ENCODE measurements at regions not wholly inside any gene's neighbourhood (a gene's known extent, or its start where the extent isn't known, plus 50 kb on each side); places are given as distances from the start of the nearest gene placed in this dataset.

- peak; percentile 53 for DNase-seq (ENCODE audit: low read depth, low spot score)
- no peak overlapping the region for H3K4me3 ChIP-seq (ENCODE audit: low read depth, low read length)
- TF ChIP-seq, protein P1, sequence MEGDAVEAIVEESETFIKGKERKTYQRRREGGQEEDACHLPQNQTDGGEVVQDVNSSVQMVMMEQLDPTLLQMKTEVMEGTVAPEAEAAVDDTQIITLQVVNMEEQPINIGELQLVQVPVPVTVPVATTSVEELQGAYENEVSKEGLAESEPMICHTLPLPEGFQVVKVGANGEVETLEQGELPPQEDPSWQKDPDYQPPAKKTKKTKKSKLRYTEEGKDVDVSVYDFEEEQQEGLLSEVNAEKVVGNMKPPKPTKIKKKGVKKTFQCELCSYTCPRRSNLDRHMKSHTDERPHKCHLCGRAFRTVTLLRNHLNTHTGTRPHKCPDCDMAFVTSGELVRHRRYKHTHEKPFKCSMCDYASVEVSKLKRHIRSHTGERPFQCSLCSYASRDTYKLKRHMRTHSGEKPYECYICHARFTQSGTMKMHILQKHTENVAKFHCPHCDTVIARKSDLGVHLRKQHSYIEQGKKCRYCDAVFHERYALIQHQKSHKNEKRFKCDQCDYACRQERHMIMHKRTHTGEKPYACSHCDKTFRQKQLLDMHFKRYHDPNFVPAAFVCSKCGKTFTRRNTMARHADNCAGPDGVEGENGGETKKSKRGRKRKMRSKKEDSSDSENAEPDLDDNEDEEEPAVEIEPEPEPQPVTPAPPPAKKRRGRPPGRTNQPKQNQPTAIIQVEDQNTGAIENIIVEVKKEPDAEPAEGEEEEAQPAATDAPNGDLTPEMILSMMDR (IDR thresholded peaks at IDR 0.05; ENCODE audit: low read depth, low read length): no peak
- in situ Hi-C loops (cut with HindIII; ENCODE audit: low sequenced_read_pairs): no loop called here
Observed at GRCh38 chr4:186931519-186931918, 207.9 kb upstream of the FAT1 start.

DNA sequence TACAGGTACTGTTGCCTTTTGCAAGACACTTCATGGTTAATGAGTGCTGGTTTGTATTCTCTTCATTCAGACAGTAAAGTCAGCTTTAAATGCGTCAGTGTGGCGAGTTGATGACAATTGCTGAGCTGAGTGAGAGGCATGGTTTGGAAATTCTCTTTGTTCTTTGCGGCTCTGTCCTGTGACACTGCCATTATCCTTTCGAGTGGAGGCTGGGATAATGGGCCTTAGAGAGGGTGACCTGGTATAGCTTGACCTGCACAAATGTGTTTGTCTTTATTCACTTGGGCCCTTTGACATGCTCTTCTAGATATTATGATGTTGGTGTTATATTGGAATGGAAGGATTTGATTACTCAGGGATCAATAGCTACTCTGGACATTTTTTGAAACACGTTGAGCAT, 208.5 kb upstream of the FAT1 start:
- TF ChIP-seq, protein P1 (IDR thresholded peaks at IDR 0.05; ENCODE audit: low read depth, low read length): no peak
- in situ Hi-C loops (cut with HindIII; ENCODE audit: low sequenced_read_pairs): no loop called here
- no peak overlapping the region for H3K4me3 ChIP-seq (ENCODE audit: low read depth, low read length)
- DNase-seq (ENCODE audit: low read depth, low spot score): peak; percentile 35

GRCh38 chr4:186932631-186933187, 209.1 kb upstream of the FAT1 start:
- in situ Hi-C loops (cut with HindIII; ENCODE audit: low sequenced_read_pairs): no loop called here
- H3K4me3 ChIP-seq (ENCODE audit: low read depth, low read length): no peak overlapping the region
- peak; percentile 95 for DNase-seq (ENCODE audit: low read depth, low spot score)
- TF ChIP-seq, protein P1 (IDR thresholded peaks at IDR 0.05; ENCODE audit: low read depth, low read length): no peak

DNA sequence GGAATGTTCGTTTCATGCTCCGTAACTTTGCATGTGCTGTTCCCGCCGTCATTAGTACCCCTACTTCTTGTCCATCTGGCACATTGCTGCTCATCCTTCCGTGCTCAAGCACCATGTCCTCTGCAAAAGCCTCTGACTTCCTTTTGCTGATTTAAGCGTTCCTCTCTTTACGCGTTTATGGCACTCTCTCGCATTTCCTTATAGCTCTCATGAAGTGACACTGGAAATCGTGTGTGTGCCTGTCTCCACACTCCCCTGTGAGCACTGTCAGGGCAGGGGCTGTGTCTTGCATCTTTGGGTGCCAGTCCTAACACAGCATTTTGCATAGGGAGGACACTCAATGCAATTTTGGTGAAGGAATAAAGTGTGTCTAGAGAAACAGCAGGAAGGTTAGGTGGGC, 210.6 kb upstream of the FAT1 start:
- TF ChIP-seq, protein P1 (IDR thresholded peaks at IDR 0.05; ENCODE audit: low read depth, low read length): no peak
- no peak for DNase-seq (ENCODE audit: low read depth, low spot score)
- no peak overlapping the region for H3K4me3 ChIP-seq (ENCODE audit: low read depth, low read length)
- in situ Hi-C loops (cut with HindIII; ENCODE audit: low sequenced_read_pairs): no loop called here

- TF ChIP-seq, protein P1 (IDR thresholded peaks at IDR 0.05; ENCODE audit: low read depth, low read length): no peak
- no peak for DNase-seq (ENCODE audit: low read depth, low spot score)
- no peak overlapping the region for H3K4me3 ChIP-seq (ENCODE audit: low read depth, low read length)
- in situ Hi-C loops (cut with HindIII; ENCODE audit: low sequenced_read_pairs): no loop called here
Observed at GRCh38 chr4:186934841-186935443, 211.3 kb upstream of the FAT1 start.

DNA sequence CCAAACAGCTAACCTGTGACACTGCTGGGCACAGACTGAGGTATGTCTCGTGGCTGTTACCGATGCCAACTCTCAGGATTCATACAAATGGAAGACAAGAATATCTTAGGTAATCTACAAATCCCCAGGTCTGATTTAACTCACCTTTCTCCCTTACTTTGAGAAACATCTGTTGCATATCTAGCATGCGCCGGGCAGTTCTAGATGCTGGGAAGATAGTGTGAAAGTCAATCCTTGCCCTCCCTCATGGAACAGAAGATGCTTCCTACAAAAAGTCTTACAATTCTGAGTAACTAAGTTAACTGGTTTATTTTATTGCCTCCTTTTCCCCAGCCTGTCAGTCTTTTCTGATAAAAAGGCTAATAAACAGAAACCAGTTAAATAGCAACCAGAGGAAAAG, 212.2 kb upstream of the FAT1 start:
- TF ChIP-seq, protein P1 (IDR thresholded peaks at IDR 0.05; ENCODE audit: low read depth, low read length): no peak
- H3K4me3 ChIP-seq (ENCODE audit: low read depth, low read length): no peak overlapping the region
- in situ Hi-C loops (cut with HindIII; ENCODE audit: low sequenced_read_pairs): no loop called here
- DNase-seq (ENCODE audit: low read depth, low spot score): no peak

Data from astrocyte of the spinal cord (primary cell).